ENCODE measurements at regions not wholly inside any gene's neighbourhood (a gene's known extent, or its start where the extent isn't known, plus 50 kb on each side); places are given as distances from the start of the nearest gene placed in this dataset.

DNA sequence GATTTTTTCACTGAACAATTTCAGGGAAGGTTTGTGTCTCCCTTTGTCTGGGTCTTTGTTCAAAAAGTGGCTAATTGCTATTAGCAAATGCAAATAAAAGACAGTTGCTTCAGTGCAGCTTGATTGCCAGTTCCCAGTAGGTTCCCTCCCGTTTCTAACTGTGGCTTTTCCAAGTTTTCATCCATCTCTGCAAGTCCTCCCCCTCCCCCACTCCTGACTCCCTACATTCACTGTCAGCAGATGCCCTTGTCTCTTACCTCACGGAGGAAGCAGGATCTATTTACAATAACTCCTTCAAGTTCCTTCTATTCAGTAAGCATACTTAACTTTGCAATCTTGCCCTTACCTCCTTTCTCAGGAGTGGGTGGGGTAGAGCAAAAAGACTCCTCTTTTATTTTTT lies 55.4 kb upstream of the SCEL start:
- TF ChIP-seq FOXP2 (optimal IDR thresholded peaks at IDR 0.05; ENCODE audit: control extremely low read depth, extremely low read length, insufficient read depth) (no peak), EZH2 (IDR thresholded peaks at IDR 0.05) (no peak), POLR2AphosphoS5 (IDR thresholded peaks at IDR 0.05; ENCODE audit: borderline replicate concordance, low read depth, low read length) (no peak)
- no peak overlapping the region for H3K27ac ChIP-seq

DNA sequence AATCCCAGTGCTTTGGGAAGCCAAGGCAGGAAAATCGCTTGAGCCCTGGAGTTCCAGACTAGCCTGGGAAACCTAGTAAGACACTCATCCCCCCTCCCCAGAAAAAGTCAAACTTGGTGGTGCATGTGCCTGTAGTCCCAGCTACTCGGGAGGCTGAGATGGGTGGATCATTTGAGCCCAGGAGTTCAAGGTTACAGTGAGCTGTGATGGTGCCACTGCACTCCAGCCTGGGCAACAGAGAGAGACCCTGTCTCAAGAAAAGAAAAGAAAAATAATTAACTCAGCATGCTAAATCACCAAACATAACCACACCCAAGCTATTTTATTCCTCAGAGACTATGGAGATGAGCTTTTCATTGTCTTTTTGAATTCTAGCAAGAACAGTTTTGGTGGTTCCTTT lies 56.2 kb upstream of the SCEL start:
- no peak for TF ChIP-seq EZH2 (IDR thresholded peaks at IDR 0.05)
- no peak for TF ChIP-seq POLR2AphosphoS5 (IDR thresholded peaks at IDR 0.05; ENCODE audit: borderline replicate concordance, low read depth, low read length)
- TF ChIP-seq FOXP2 (optimal IDR thresholded peaks at IDR 0.05; ENCODE audit: control extremely low read depth, extremely low read length, insufficient read depth) = no peak
- DNase-seq (ENCODE audit: low read depth, low spot score) = no peak
- H3K27ac ChIP-seq = no peak overlapping the region

More for the DNA sequence above, 55.4 kb upstream of the SCEL start:
- Histone ChIP-seq H3K9ac (ENCODE audit: insufficient read length) (no peak overlapping the region), H3K36me3 (ENCODE audit: insufficient read depth, low read length) (no peaks in the 10 kb centered on the region), H3K4me3 (no peak overlapping the region), H3K9me3 (ENCODE audit: low read depth, low read length) (no peaks in the 10 kb centered on the region)
- no peak for DNase-seq (ENCODE audit: low read depth, low spot score)

DNA sequence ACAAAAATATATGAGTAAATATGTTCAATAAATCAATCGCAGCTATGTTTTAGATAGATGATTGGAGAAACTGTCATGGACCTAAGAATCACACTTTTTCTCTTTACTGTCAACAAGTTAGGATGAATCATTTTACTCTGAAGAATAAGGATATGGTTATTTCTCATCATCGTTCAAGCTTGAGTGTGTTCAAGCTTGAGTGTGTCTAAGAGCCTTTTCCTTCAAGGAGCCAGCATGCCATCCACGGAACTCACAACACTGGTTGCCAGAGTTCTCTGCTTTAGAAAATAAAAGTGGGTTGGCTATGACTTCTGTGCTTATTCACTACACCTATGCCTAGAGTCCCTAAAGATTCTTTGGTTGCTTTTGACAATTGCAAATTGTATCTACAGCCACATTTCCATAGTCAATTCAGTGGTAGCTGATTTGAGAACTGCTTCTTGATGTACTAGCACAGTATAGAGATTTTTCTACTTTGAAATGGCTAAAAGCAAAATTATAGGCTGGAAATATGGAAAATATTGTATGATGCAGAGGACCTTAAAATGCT lies 58.1 kb upstream of the SCEL start:
- Histone ChIP-seq H3K9me3 (ENCODE audit: low read depth, low read length) (no peaks in the 10 kb centered on the region), H3K36me3 (ENCODE audit: insufficient read depth, low read length) (no peaks in the 10 kb centered on the region), H3K4me3 (no peak overlapping the region), H3K9ac (ENCODE audit: insufficient read length) (peak overlapping the region; percentile 52), H3K27ac (no peak overlapping the region)
- TF ChIP-seq POLR2AphosphoS5 (IDR thresholded peaks at IDR 0.05; ENCODE audit: borderline replicate concordance, low read depth, low read length) (no peak), EZH2 (IDR thresholded peaks at IDR 0.05) (no peak), FOXP2 (optimal IDR thresholded peaks at IDR 0.05; ENCODE audit: control extremely low read depth, extremely low read length, insufficient read depth) (no peak)
- DNase-seq (ENCODE audit: low read depth, low spot score) = no peak

More for the DNA sequence above, 56.2 kb upstream of the SCEL start:
- no peaks in the 10 kb centered on the region for H3K9me3 ChIP-seq (ENCODE audit: low read depth, low read length)
- no peak overlapping the region for H3K4me3 ChIP-seq
- H3K9ac ChIP-seq (ENCODE audit: insufficient read length) = no peak overlapping the region
- no peaks in the 10 kb centered on the region for H3K36me3 ChIP-seq (ENCODE audit: insufficient read depth, low read length)

DNA sequence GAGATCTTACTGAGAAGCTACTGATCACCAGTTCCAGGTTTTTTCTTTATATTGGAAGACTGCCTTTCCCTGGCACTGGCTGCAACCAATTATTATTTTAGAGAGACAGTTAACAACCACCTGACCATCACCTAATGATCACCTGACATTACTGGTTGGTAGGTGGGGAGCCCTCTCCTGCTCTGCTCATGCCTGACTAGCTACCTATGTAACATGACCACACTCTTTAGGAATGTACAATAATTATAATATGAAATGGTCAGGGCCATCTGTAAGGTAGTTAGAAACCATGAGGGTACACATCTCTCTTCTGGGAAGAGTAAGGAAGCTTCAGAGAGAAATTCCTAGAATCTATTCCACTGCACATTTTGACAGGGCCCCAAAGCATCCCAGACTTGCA lies 59.0 kb upstream of the SCEL start:
- TF ChIP-seq POLR2AphosphoS5 (IDR thresholded peaks at IDR 0.05; ENCODE audit: borderline replicate concordance, low read depth, low read length) = no peak
- TF ChIP-seq FOXP2 (optimal IDR thresholded peaks at IDR 0.05; ENCODE audit: control extremely low read depth, extremely low read length, insufficient read depth) = no peak
- TF ChIP-seq EZH2 (IDR thresholded peaks at IDR 0.05) = no peak
- no peak overlapping the region for H3K27ac ChIP-seq

DNA sequence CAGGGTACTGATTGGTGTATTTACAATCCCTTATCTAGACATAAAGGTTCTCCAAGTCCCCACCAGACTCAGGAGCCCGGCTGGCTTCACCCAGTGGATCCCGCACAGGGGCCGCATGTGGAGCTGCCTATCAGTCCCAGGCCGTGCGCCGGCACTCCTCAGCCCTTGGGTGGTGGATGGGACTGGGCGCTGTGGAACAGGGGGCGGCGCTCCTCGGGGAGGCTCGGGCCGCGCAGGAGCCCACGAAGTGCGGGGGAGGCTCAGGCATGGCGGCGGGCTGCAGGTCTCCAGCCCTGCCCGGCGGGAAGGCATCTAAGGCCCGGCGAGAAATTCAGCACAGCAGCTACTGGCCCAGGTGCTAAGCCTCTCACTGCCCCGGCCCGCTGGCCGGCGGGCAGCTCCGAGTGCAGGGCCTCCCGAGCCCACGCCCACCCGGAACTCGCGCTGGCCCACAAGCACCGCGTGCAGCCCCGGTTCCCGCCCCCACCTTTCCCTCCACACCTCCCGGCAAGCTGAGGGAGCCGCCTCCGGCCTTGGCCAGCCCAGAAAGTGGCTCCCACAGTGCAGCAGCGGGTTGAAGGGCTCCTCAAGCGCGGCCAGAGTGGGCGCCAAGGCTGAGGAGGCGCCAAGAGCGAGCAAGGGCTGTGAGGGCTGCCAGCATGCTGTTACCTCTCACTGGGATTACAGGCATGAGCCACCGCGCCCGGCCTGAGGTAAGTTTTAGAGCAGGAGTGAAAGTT lies 60.0 kb upstream of the SCEL start:
- TF ChIP-seq EZH2 (IDR thresholded peaks at IDR 0.05) = no peak
- no peak for TF ChIP-seq POLR2AphosphoS5 (IDR thresholded peaks at IDR 0.05; ENCODE audit: borderline replicate concordance, low read depth, low read length)
- no peak for TF ChIP-seq FOXP2 (optimal IDR thresholded peaks at IDR 0.05; ENCODE audit: control extremely low read depth, extremely low read length, insufficient read depth)

More for the DNA sequence above, 59.0 kb upstream of the SCEL start:
- no peak overlapping the region for H3K4me3 ChIP-seq
- no peaks in the 10 kb centered on the region for H3K36me3 ChIP-seq (ENCODE audit: insufficient read depth, low read length)
- H3K9ac ChIP-seq (ENCODE audit: insufficient read length) = no peak overlapping the region
- no peaks in the 10 kb centered on the region for H3K9me3 ChIP-seq (ENCODE audit: low read depth, low read length)
- no peak for DNase-seq (ENCODE audit: low read depth, low spot score)

DNA sequence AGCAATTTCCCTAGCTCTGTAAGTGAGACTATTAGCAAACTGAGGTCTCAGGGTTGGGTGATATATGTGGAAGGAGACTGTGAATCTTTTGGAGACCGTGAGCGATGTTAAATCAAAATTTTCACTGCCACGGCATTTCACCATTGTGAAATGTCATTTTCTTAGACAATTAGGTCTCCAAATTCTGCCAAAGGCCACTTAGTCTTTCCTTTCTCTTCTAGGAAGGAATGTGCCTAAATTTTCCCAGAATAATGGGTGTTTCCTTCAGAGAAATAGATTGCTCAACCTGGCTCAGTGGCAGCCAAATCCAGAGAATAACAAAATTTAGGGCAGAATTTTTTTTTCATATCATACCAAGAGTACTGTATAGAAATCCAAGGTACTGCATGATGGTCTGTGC lies 64.5 kb upstream of the SCEL start:
- no peak overlapping the region for H3K4me3 ChIP-seq
- H3K9me3 ChIP-seq (ENCODE audit: low read depth, low read length) = no peaks in the 10 kb centered on the region
- no peaks in the 10 kb centered on the region for H3K36me3 ChIP-seq (ENCODE audit: insufficient read depth, low read length)
- TF ChIP-seq POLR2AphosphoS5 (IDR thresholded peaks at IDR 0.05; ENCODE audit: borderline replicate concordance, low read depth, low read length) = no peak
- no peak for TF ChIP-seq FOXP2 (optimal IDR thresholded peaks at IDR 0.05; ENCODE audit: control extremely low read depth, extremely low read length, insufficient read depth)
- TF ChIP-seq EZH2 (IDR thresholded peaks at IDR 0.05) = no peak
- no peak for DNase-seq (ENCODE audit: low read depth, low spot score)
- no peak overlapping the region for H3K27ac ChIP-seq
- no peak overlapping the region for H3K9ac ChIP-seq (ENCODE audit: insufficient read length)

More for the DNA sequence above, 60.0 kb upstream of the SCEL start:
- no peak overlapping the region for H3K27ac ChIP-seq
- no peaks in the 10 kb centered on the region for H3K9me3 ChIP-seq (ENCODE audit: low read depth, low read length)
- no peaks in the 10 kb centered on the region for H3K36me3 ChIP-seq (ENCODE audit: insufficient read depth, low read length)
- no peak overlapping the region for H3K9ac ChIP-seq (ENCODE audit: insufficient read length)
- H3K4me3 ChIP-seq = no peak overlapping the region
- DNase-seq (ENCODE audit: low read depth, low spot score) = no peak

DNA sequence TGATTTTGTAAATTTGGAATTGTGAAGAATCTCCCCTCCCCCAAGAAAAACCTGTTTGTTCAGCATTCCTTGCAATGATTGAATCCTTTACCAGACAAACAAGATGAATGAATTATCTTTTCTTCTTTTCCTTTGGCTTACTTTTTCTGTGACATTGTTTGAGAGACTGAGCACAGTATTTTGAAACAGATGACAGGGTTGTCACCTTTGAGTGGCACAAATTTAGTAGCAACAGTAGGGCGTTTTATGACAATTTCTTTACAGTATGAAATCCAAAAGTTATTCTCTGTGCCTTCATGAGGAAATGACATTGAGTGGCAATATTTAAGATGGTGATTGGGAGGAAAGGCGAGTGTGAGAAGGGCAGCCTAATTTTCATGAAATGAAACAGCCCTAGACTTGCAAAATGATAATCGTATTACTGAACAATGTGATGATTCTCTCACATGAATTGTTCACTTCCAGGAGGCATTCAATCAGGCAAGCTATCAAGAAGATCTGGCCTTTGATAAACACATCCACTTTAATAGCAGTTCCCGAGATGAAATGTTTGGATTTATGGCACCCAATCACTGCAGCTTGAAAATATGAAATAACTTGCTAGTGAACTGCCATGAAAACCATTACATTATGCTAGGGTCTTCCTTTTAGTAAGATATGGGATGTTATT lies 68.6 kb upstream of the SCEL start:
- no peaks in the 10 kb centered on the region for H3K9me3 ChIP-seq (ENCODE audit: low read depth, low read length)
- no peak overlapping the region for H3K9ac ChIP-seq (ENCODE audit: insufficient read length)
- TF ChIP-seq POLR2AphosphoS5 (IDR thresholded peaks at IDR 0.05; ENCODE audit: borderline replicate concordance, low read depth, low read length) (no peak), EZH2 (IDR thresholded peaks at IDR 0.05) (no peak), FOXP2 (optimal IDR thresholded peaks at IDR 0.05; ENCODE audit: control extremely low read depth, extremely low read length, insufficient read depth) (no peak)
- H3K27ac ChIP-seq = no peak overlapping the region
- no peak overlapping the region for H3K4me3 ChIP-seq
- H3K36me3 ChIP-seq (ENCODE audit: insufficient read depth, low read length) = no peaks in the 10 kb centered on the region
- DNase-seq (ENCODE audit: low read depth, low spot score) = no peak

DNA sequence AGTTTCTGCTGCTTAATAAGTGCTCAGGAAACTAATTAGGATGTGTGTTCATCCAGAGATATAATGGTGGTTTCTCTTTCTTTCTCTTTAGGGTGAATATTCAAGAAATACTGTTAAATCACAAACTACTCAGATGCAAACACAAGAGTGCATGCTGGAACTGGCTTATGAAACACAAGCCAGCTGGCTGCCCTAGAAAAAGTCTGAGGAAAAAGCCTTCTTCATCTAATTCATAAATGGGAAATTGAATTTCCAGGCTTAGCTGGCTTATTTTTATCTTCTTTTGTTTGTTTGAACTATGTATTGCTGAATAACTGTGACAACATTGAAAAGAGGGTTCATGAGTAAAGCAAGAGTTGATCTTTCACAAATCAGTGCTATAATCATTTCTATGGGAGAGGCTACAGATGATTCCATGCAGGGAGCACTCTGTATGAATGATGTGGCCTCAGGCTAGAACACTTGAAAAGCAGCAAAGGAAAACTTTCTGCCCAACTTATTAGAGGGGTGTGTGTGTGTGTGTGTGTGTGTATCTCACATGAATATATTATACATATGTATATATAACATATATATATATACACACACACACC lies 69.8 kb upstream of the SCEL start:
- H3K9me3 ChIP-seq (ENCODE audit: low read depth, low read length) = no peaks in the 10 kb centered on the region
- no peak overlapping the region for H3K9ac ChIP-seq (ENCODE audit: insufficient read length)
- peak; percentile 42 for DNase-seq (ENCODE audit: low read depth, low spot score)
- peak overlapping the region; percentile 58 for H3K27ac ChIP-seq
- no peaks in the 10 kb centered on the region for H3K36me3 ChIP-seq (ENCODE audit: insufficient read depth, low read length)
- TF ChIP-seq FOXP2 (optimal IDR thresholded peaks at IDR 0.05; ENCODE audit: control extremely low read depth, extremely low read length, insufficient read depth) (no peak), POLR2AphosphoS5 (IDR thresholded peaks at IDR 0.05; ENCODE audit: borderline replicate concordance, low read depth, low read length) (no peak), EZH2 (IDR thresholded peaks at IDR 0.05) (no peak)
- H3K4me3 ChIP-seq = 0 out of 2 replicates have a peak overlapping the region, but pooled peaks have one; percentile 14
